GM12878 (cell line): ENCODE measurements at regions not wholly inside any gene's neighbourhood (a gene's known extent, or its start where the extent isn't known, plus 50 kb on each side); places are given as distances from the start of the nearest gene placed in this dataset.

Experiments used
- ATAC-seq: fragments of 200-7000 bp; cut with Tn5 transposase; 3 replicates; pipeline ENCODE4 v1.9.1; 2020; ENCODE audit warnings: mild to moderate bottlenecking, moderate library complexity
- BruUV-seq: library from RNA; stranded (reverse); fragments of 400-500 nt; replicated peaks from 2 replicates; lab custom pipeline; 2021; lab: Mats Ljungman, UMichigan
- CTCF ChIA-PET: fragments of 300-600 bp; sonication (Branson Sonifier 250); formaldehyde crosslinking; extraction: SDS; loops from one replicate; lab custom pipeline; 2021; ENCODE audit warnings: inconsistent platforms; lab: Yijun Ruan, JAX
- POLR2A ChIA-PET: fragments of 350-600 bp; formaldehyde crosslinking; extraction: SDS; loops from one replicate; lab custom pipeline; 2021; ENCODE audit warnings: inconsistent platforms; lab: Charles Lee
- RAD21 ChIA-PET: fragments of 300-600 bp; sonication (Branson Sonifier 250); formaldehyde crosslinking; loops from one replicate; lab custom pipeline; 2023; ENCODE audit warnings: antibody characterized with exemption; ENCODE audit not compliant: unreplicated experiment; lab: Charles Lee
- SMC1A ChIA-PET: fragments of 300-600 bp; sonication (Branson Sonifier 250); formaldehyde crosslinking; loops from one replicate; lab custom pipeline; 2023; ENCODE audit not compliant: unreplicated experiment, uncharacterized antibody; lab: Charles Lee
- DNase-seq: peaks from one replicate; pipeline ENCODE4 v3.0.0-alpha.2; 2011; ENCODE audit warnings: low read depth, low spot score
- FAIRE-seq: peaks from 3 replicates; lab custom pipeline; 2011; peaks lifted over from hg19 to GRCh38; lab: Jason Lieb, UNC
- H2AFZ ChIP-seq: 2 replicates; pipeline ENCODE4 v1.6.0; 2011; ENCODE audit warnings: low read depth, low read length, control low read depth; ENCODE audit not compliant: control insufficient read depth
- H3K27ac ChIP-seq: 2 replicates; pipeline ENCODE4 v1.5.1; 2011; ENCODE audit warnings: control low read depth; ENCODE audit not compliant: control insufficient read depth, insufficient read depth
- H3K27me3 ChIP-seq, 2 experiments: replicated peaks in 1 of 2; 2 replicates each; pipeline versions ENCODE4 v1.6.0 to v1.6.1; 2011; ENCODE audit warnings: low read length in 1 of 2; ENCODE audit not compliant: control insufficient read depth in 2 of 2, insufficient read depth in 2 of 2
- H3K36me3 ChIP-seq, 2 experiments: 2 replicates each; pipeline ENCODE4 v1.5.1; 2011; ENCODE audit warnings: low read length in 1 of 2; ENCODE audit not compliant: control insufficient read depth in 2 of 2, insufficient read depth in 2 of 2
- H3K4me1 ChIP-seq: 2 replicates; pipeline ENCODE4 v1.6.1; 2011; ENCODE audit warnings: mild to moderate bottlenecking, low read length, moderate library complexity, mixed read lengths; ENCODE audit not compliant: control insufficient read depth, insufficient read depth
- H3K4me2 ChIP-seq: 2 replicates; pipeline ENCODE4 v1.6.0; 2011; ENCODE audit warnings: control low read depth; ENCODE audit not compliant: control insufficient read depth, insufficient read depth
- H3K4me3 ChIP-seq: fragments of 200-600 bp; sonication (generic); 2 replicates; pipeline ENCODE4 v1.5.1; 2016
- H3K79me2 ChIP-seq: 2 replicates; pipeline ENCODE4 v1.6.0; 2011; ENCODE audit warnings: low read length; ENCODE audit not compliant: control insufficient read depth, insufficient read depth
- H3K9ac ChIP-seq: 2 replicates; pipeline ENCODE4 v1.8.0; 2011; ENCODE audit warnings: low read length, control low read depth, mixed read lengths; ENCODE audit not compliant: control insufficient read depth, insufficient read depth
- H3K9me3 ChIP-seq: replicated peaks from 3 replicates; pipeline ENCODE4 v1.5.1; 2011; ENCODE audit warnings: mild to moderate bottlenecking, low read length; ENCODE audit not compliant: control insufficient read depth, insufficient read depth
- H4K20me1 ChIP-seq: 2 replicates; pipeline ENCODE4 v1.6.0; 2011; ENCODE audit not compliant: control insufficient read depth, insufficient read depth
- BCL11A ChIP-seq: IDR thresholded peaks from 2 replicates; pipeline ENCODE4 v1.6.1; 2011; ENCODE audit warnings: low read depth, low read length
- BRCA1 ChIP-seq: IDR thresholded peaks from 2 replicates; pipeline ENCODE4 v1.6.1; 2011; ENCODE audit warnings: low read depth, low read length, improper control_type of control experiment
- CHD2 ChIP-seq: IDR thresholded peaks from 2 replicates; pipeline ENCODE4 v1.6.1; 2011; ENCODE audit warnings: low read depth, low read length, improper control_type of control experiment, borderline replicate concordance
- EP300 ChIP-seq, 2 experiments: fragments of 150-350 bp in 1 of 2; IDR thresholded peaks; 2 replicates each; pipeline ENCODE4 v1.6.1; 2011 to 2012; ENCODE audit warnings: low read depth in 2 of 2, low read length in 2 of 2, borderline replicate concordance in 1 of 2, improper control_type of control experiment in 1 of 2, inconsistent platforms in 1 of 2; ENCODE audit not compliant: control insufficient read depth in 1 of 2
- MTA2 ChIP-seq: fragments of 450-650 bp; IDR thresholded peaks from 2 replicates; pipeline ENCODE4 v1.6.1; 2016; ENCODE audit warnings: low read depth, mild to moderate bottlenecking, moderate library complexity
- NFIC ChIP-seq: IDR thresholded peaks from 2 replicates; pipeline ENCODE4 v1.6.1; 2012; ENCODE audit warnings: low read depth, mild to moderate bottlenecking, inconsistent platforms, low read length, moderate library complexity
- NR2C1 ChIP-seq: fragments of 450-650 bp; IDR thresholded peaks from 2 replicates; pipeline ENCODE4 v1.6.1; 2017; ENCODE audit warnings: antibody characterized with exemption, mild to moderate bottlenecking, moderate library complexity
- PML ChIP-seq: IDR thresholded peaks from 2 replicates; pipeline ENCODE4 v1.6.1; 2012; ENCODE audit warnings: low read length, inconsistent platforms
- POLR2AphosphoS5 ChIP-seq: IDR thresholded peaks from 2 replicates; pipeline ENCODE4 v1.6.1; 2011; ENCODE audit warnings: mild to moderate bottlenecking, low read length, inconsistent platforms
- SMC3 ChIP-seq: IDR thresholded peaks from 2 replicates; pipeline ENCODE4 v1.6.1; 2011; ENCODE audit warnings: low read length, improper control_type of control experiment, borderline replicate concordance
- STAT3 ChIP-seq: IDR thresholded peaks from 2 replicates; pipeline ENCODE4 v1.6.1; 2011; ENCODE audit warnings: low read depth, low read length, improper control_type of control experiment
- SUZ12 ChIP-seq: fragments of 200-600 bp; sonication (generic); IDR thresholded peaks from one replicate; pipeline ENCODE4 v1.6.1; 2018; ENCODE audit warnings: antibody characterized with exemption, mild to moderate bottlenecking; ENCODE audit not compliant: unreplicated experiment
- TCF3 ChIP-seq: IDR thresholded peaks from 2 replicates; pipeline ENCODE4 v1.6.1; 2012; ENCODE audit warnings: low read depth, mild to moderate bottlenecking, low read length, borderline replicate concordance; ENCODE audit not compliant: insufficient read depth
- WGBS: methylation state at CpG from one replicate; pipeline ENCODE4 v1.1.6; 2016; ENCODE audit warnings: low lambda C conversion rate; ENCODE audit not compliant: insufficient replicate concordance, insufficient coverage; ENCODE audit errors: missing lambda C conversion rate; 5-methylcytosine and 5-hydroxymethylcytosine counted together
- in situ Hi-C: fragments of 300-500 bp; cut with MboI; formaldehyde crosslinking; loops from 9 replicates; pipeline ENCODE4 v1.14.3; 2018; ENCODE audit warnings: mixed read lengths
- intact Hi-C: fragments of 100-400 bp; cut with micrococcal nuclease; formaldehyde crosslinking; loops from one replicate; pipeline ENCODE4 v1.14.2; 2022; ENCODE audit not compliant: unreplicated experiment
- TF ChIP-seq, protein P1 (sequence below): fragments of 450-650 bp; IDR thresholded peaks from 2 replicates; pipeline ENCODE4 v1.6.1; 2017; ENCODE audit warnings: mild to moderate bottlenecking, moderate library complexity
- TF ChIP-seq, protein P2 (sequence below): fragments of 450-650 bp; IDR thresholded peaks from 2 replicates; pipeline ENCODE4 v1.6.1; 2018; ENCODE audit warnings: mild to moderate bottlenecking, low read depth, moderate library complexity; ENCODE audit not compliant: partially characterized antibody
- TF ChIP-seq, protein P3 (sequence below): IDR thresholded peaks from 2 replicates; pipeline ENCODE4 v1.6.1; 2012; ENCODE audit warnings: low read depth, low read length, improper control_type of control experiment

DNA sequence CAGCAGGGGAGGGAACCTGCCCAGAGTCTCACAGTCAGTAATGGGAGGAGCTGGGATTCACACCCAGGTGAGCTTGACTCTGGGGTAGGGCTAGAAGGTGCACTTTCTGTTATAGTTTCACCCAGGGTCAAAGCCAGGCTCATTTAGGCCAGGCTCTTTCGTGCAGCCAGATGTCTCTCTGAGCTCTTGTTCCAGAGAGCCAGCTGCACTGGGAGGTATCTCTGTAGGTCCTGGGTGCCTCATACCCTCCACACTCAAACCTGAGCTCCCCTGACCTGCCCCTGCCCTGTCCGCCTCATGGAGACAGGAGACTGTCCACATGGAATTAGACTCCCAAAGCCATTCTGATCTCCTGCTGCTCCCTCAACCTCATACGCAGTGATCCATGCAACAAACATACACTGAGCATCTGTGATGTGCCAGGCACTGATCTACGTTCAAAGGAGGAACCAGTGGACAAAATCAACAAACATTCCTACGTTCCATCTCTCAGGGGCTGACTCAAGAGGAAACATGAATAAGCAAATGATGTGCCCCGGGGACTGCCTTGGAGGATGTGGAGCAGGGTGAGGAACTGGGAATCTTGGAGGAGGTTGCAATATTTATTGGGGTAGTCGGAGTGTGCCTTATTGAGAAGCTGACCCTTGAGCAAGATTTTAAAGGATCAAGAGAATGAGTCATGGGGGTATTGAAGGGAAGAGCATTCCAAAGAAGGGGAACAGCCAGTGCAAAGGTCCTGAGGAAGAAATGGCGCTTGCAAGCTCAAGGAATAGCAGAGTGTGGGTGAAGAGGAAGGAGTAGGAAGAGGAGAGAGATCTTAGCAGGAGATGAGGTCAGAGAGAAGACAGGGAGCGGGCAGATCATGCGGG, 71.3 kb upstream of the TOX2 start:
- RAD21 ChIA-PET: interaction anchor here (0.6 to 7.6 kb wide), 7 partner anchors 8 to 237 kb away, joined by 3 to 98 read pairs (median 4); no protein-coding TSS in a partner anchor
- intact Hi-C loops: loop anchor here (5.0 kb wide), 1 partner anchor 74 kb away; no protein-coding TSS in a partner anchor
- BruUV-seq: no TSS peak
- SMC1A ChIA-PET: interaction anchor here (0.6 to 9.4 kb wide), 7 partner anchors 9 to 236 kb away, joined by 3 to 54 read pairs (median 3); no protein-coding TSS in a partner anchor
- POLR2A ChIA-PET: no interaction called here
- FAIRE-seq (no peak), ATAC-seq (no peak), DNase-seq (no peak)
- WGBS: 69% methylated on average over 10 of the region's 10 CpGs
- no peaks in the 10 kb centered on the region for H3K79me2 ChIP-seq
- no peak overlapping the region for H2AFZ ChIP-seq
- no peaks in the 10 kb centered on the region for H3K36me3 ChIP-seq
- CTCF ChIA-PET: interaction anchor here (0.7 to 8.9 kb wide), 8 partner anchors 8 to 237 kb away, joined by 3 to 129 read pairs (median 4); no protein-coding TSS in a partner anchor
- in situ Hi-C loops: no loop called here
- H3K27me3 ChIP-seq: no peaks in the 10 kb centered on the region
- no peak overlapping the region for H3K9ac ChIP-seq
- no peak overlapping the region for H3K4me2 ChIP-seq
- no peak overlapping the region for H3K4me3 ChIP-seq
- H4K20me1 ChIP-seq: no peaks in the 10 kb centered on the region
- no peaks in the 10 kb centered on the region for H3K9me3 ChIP-seq
- no peak overlapping the region for H3K27ac ChIP-seq
- peaks cover 34% of the 10 kb centered on the region for H3K4me1 ChIP-seq
- no peak for TF ChIP-seq SMC3
- TF ChIP-seq, protein P1, sequence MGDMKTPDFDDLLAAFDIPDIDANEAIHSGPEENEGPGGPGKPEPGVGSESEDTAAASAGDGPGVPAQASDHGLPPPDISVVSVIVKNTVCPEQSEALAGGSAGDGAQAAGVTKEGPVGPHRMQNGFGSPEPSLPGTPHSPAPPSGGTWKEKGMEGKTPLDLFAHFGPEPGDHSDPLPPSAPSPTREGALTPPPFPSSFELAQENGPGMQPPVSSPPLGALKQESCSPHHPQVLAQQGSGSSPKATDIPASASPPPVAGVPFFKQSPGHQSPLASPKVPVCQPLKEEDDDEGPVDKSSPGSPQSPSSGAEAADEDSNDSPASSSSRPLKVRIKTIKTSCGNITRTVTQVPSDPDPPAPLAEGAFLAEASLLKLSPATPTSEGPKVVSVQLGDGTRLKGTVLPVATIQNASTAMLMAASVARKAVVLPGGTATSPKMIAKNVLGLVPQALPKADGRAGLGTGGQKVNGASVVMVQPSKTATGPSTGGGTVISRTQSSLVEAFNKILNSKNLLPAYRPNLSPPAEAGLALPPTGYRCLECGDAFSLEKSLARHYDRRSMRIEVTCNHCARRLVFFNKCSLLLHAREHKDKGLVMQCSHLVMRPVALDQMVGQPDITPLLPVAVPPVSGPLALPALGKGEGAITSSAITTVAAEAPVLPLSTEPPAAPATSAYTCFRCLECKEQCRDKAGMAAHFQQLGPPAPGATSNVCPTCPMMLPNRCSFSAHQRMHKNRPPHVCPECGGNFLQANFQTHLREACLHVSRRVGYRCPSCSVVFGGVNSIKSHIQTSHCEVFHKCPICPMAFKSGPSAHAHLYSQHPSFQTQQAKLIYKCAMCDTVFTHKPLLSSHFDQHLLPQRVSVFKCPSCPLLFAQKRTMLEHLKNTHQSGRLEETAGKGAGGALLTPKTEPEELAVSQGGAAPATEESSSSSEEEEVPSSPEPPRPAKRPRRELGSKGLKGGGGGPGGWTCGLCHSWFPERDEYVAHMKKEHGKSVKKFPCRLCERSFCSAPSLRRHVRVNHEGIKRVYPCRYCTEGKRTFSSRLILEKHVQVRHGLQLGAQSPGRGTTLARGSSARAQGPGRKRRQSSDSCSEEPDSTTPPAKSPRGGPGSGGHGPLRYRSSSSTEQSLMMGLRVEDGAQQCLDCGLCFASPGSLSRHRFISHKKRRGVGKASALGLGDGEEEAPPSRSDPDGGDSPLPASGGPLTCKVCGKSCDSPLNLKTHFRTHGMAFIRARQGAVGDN: no peak
- TF ChIP-seq TCF3: no peak
- TF ChIP-seq, protein P2, sequence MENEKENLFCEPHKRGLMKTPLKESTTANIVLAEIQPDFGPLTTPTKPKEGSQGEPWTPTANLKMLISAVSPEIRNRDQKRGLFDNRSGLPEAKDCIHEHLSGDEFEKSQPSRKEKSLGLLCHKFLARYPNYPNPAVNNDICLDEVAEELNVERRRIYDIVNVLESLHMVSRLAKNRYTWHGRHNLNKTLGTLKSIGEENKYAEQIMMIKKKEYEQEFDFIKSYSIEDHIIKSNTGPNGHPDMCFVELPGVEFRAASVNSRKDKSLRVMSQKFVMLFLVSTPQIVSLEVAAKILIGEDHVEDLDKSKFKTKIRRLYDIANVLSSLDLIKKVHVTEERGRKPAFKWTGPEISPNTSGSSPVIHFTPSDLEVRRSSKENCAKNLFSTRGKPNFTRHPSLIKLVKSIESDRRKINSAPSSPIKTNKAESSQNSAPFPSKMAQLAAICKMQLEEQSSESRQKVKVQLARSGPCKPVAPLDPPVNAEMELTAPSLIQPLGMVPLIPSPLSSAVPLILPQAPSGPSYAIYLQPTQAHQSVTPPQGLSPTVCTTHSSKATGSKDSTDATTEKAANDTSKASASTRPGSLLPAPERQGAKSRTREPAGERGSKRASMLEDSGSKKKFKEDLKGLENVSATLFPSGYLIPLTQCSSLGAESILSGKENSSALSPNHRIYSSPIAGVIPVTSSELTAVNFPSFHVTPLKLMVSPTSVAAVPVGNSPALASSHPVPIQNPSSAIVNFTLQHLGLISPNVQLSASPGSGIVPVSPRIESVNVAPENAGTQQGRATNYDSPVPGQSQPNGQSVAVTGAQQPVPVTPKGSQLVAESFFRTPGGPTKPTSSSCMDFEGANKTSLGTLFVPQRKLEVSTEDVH: no peak
- TF ChIP-seq SUZ12: no peak
- TF ChIP-seq MTA2: no peak
- no peak for TF ChIP-seq BRCA1
- TF ChIP-seq PML: no peak
- no peak for TF ChIP-seq CHD2
- TF ChIP-seq, protein P3, sequence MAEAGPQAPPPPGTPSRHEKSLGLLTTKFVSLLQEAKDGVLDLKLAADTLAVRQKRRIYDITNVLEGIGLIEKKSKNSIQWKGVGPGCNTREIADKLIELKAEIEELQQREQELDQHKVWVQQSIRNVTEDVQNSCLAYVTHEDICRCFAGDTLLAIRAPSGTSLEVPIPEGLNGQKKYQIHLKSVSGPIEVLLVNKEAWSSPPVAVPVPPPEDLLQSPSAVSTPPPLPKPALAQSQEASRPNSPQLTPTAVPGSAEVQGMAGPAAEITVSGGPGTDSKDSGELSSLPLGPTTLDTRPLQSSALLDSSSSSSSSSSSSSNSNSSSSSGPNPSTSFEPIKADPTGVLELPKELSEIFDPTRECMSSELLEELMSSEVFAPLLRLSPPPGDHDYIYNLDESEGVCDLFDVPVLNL: no peak
- no peak for TF ChIP-seq BCL11A
- no peak for TF ChIP-seq NFIC
- no peak for TF ChIP-seq STAT3
- no peak for TF ChIP-seq NR2C1
- TF ChIP-seq EP300 (IDR thresholded peaks at IDR 0.05; ENCODE audit: borderline replicate concordance in 1 of 2, control insufficient read depth in 1 of 2, low read depth in 2 of 2, low read length in 2 of 2): no peak
- no peak for TF ChIP-seq POLR2AphosphoS5
